DND-41 (cell line): ENCODE measurements at regions not wholly inside any gene's neighbourhood (a gene's known extent, or its start where the extent isn't known, plus 50 kb on each side); places are given as distances from the start of the nearest gene placed in this dataset.

ENCODE experiments used
- ATAC-seq: fragments of 200-7000 bp; cut with Tn5 transposase; 3 replicates; pipeline ENCODE4 v1.9.1; 2021; ENCODE audit warnings: low read depth; ENCODE audit not compliant: insufficient read depth
- DNase-seq: peaks from one replicate; pipeline ENCODE4 v3.0.0-alpha.2; 2020
- H2AFZ ChIP-seq: 2 replicates; pipeline ENCODE4 v1.6.0; 2012; ENCODE audit warnings: low read depth, low read length
- H3K27ac ChIP-seq: 2 replicates; pipeline ENCODE4 v1.5.1; 2012; ENCODE audit warnings: low read length, inconsistent platforms
- H3K27me3 ChIP-seq: fragments of 200-600 bp; sonication (generic); 2 replicates; pipeline ENCODE4 v1.6.0; 2012; ENCODE audit warnings: low read length, mild to moderate bottlenecking, inconsistent platforms; ENCODE audit not compliant: insufficient read depth, poor library complexity
- H3K36me3 ChIP-seq: 2 replicates; pipeline ENCODE4 v1.5.1; 2012; ENCODE audit warnings: low read length, inconsistent platforms; ENCODE audit not compliant: insufficient read depth
- H3K4me1 ChIP-seq: 2 replicates; pipeline ENCODE4 v1.5.1; 2012; ENCODE audit warnings: mild to moderate bottlenecking, low read length; ENCODE audit not compliant: insufficient read depth
- H3K4me2 ChIP-seq: 2 replicates; pipeline ENCODE4 v1.6.0; 2012; ENCODE audit warnings: mild to moderate bottlenecking, moderate library complexity, low read length, inconsistent platforms; ENCODE audit not compliant: insufficient read depth
- H3K4me3 ChIP-seq, 2 experiments: fragments of 200-600 bp in 1 of 2; shearing (Covaris generic) in 1 of 2; 2 replicates each; pipeline ENCODE4 v1.5.1; 2012 to 2016; ENCODE audit warnings: inconsistent platforms in 2 of 2, low read length in 2 of 2, mild to moderate bottlenecking in 2 of 2, low read depth in 1 of 2, moderate library complexity in 1 of 2
- H3K79me2 ChIP-seq: 2 replicates; pipeline ENCODE4 v1.6.0; 2012; ENCODE audit warnings: low read length, inconsistent platforms; ENCODE audit not compliant: insufficient read depth
- H3K9ac ChIP-seq: 2 replicates; pipeline ENCODE4 v1.6.0; 2012; ENCODE audit warnings: low read depth, mild to moderate bottlenecking, inconsistent platforms, low read length, moderate library complexity
- H3K9me3 ChIP-seq: 2 replicates; pipeline ENCODE4 v1.5.1; 2012; ENCODE audit warnings: low read length, moderate library complexity, mild to moderate bottlenecking, inconsistent platforms; ENCODE audit not compliant: insufficient read depth, severe bottlenecking
- H4K20me1 ChIP-seq: 2 replicates; pipeline ENCODE4 v1.6.0; 2012; ENCODE audit warnings: low read length; ENCODE audit not compliant: insufficient read depth
- EZH2 ChIP-seq: IDR thresholded peaks from 3 replicates; pipeline ENCODE4 v1.6.1; 2012; ENCODE audit warnings: borderline replicate concordance, low read depth, mild to moderate bottlenecking, moderate library complexity, low read length, inconsistent platforms; ENCODE audit not compliant: severe bottlenecking
- TF ChIP-seq, protein P1 (sequence below): IDR thresholded peaks from 2 replicates; pipeline ENCODE4 v1.5.1; 2012; ENCODE audit warnings: borderline replicate concordance, low read length, moderate library complexity, mild to moderate bottlenecking; ENCODE audit not compliant: poor library complexity, severe bottlenecking; ENCODE audit errors: extremely low read depth

DNA sequence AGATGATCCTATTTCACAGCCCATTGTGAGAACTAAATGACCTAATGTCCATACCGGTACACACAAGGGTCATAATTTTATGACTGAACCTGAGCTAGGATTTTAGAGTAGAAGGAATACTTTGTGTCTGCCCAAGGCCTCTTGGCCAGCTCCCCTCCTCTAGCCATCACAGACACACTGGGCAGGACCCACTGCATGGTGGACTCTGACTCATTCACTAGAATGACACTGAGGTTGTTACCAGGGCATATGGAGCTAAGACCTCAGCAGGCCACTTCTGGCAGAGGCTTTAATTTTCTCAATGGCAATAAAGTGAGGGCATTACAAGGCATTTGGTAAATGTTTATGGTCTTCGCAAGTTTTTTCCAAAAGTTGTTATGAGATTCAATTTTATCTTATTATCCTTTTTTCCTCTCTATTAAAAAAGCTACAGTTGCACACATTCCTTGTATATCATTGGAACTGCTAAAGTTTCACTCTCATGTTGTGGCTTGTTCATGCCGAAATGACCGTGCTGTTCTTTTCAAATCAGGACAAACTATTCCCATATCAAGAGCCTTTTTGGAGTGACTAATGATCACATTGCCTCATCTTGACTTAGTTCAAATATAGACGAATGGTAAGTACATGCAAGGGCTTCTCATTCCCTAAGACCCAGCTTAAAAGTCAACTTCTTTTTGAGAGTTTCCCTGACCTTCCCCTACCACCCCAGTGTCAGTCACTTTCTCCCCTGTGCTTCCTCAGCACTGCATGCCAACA lies 595.7 kb downstream of the ACTL7B start:
- ATAC-seq, result no peak
- H2AFZ ChIP-seq, result no peak overlapping the region
- no peak overlapping the region for H3K4me2 ChIP-seq
- no peaks in the 10 kb centered on the region for H4K20me1 ChIP-seq
- no peaks in the 10 kb centered on the region for H3K9me3 ChIP-seq
- H3K4me1 ChIP-seq, result no peaks in the 10 kb centered on the region
- no peak for DNase-seq
- TF ChIP-seq, protein P1, sequence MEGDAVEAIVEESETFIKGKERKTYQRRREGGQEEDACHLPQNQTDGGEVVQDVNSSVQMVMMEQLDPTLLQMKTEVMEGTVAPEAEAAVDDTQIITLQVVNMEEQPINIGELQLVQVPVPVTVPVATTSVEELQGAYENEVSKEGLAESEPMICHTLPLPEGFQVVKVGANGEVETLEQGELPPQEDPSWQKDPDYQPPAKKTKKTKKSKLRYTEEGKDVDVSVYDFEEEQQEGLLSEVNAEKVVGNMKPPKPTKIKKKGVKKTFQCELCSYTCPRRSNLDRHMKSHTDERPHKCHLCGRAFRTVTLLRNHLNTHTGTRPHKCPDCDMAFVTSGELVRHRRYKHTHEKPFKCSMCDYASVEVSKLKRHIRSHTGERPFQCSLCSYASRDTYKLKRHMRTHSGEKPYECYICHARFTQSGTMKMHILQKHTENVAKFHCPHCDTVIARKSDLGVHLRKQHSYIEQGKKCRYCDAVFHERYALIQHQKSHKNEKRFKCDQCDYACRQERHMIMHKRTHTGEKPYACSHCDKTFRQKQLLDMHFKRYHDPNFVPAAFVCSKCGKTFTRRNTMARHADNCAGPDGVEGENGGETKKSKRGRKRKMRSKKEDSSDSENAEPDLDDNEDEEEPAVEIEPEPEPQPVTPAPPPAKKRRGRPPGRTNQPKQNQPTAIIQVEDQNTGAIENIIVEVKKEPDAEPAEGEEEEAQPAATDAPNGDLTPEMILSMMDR, result no peak
- TF ChIP-seq EZH2, result no peak
- H3K27me3 ChIP-seq, result no peaks in the 10 kb centered on the region
- no peak overlapping the region for H3K4me3 ChIP-seq
- H3K79me2 ChIP-seq, result no peaks in the 10 kb centered on the region
- no peak overlapping the region for H3K27ac ChIP-seq
- no peak overlapping the region for H3K9ac ChIP-seq
- no peaks in the 10 kb centered on the region for H3K36me3 ChIP-seq

DNA sequence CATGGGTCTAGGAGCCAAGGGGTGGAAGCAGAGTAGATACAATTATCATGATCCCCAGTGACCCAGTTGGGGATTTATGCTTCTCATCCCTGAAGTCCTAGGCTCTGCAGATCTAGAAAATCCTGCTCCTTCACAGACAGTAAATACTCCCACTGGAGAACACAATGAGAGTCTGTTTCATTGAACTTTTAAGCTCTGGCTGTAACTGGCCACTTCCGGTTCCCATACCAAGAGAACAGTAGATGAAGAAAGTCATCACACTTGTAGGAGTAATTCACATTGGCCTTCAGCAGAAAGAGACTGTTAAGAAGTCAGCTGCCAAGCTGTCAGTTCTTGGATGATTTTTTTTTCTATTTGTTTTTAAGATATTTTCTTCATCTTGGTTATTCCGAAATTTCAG lies 597.1 kb downstream of the ACTL7B start:
- Histone ChIP-seq H3K4me2 (no peak overlapping the region), H3K4me1 (no peaks in the 10 kb centered on the region), H3K27me3 (no peaks in the 10 kb centered on the region), H3K9ac (no peak overlapping the region), H4K20me1 (no peaks in the 10 kb centered on the region), H3K36me3 (no peaks in the 10 kb centered on the region), H3K4me3 (no peak overlapping the region), H3K79me2 (no peaks in the 10 kb centered on the region), H2AFZ (no peak overlapping the region), H3K27ac (no peak overlapping the region), H3K9me3 (no peaks in the 10 kb centered on the region)
- DNase-seq, result no peak
- TF ChIP-seq, protein P1, result no peak
- TF ChIP-seq EZH2, result no peak
- ATAC-seq, result no peak

DNA sequence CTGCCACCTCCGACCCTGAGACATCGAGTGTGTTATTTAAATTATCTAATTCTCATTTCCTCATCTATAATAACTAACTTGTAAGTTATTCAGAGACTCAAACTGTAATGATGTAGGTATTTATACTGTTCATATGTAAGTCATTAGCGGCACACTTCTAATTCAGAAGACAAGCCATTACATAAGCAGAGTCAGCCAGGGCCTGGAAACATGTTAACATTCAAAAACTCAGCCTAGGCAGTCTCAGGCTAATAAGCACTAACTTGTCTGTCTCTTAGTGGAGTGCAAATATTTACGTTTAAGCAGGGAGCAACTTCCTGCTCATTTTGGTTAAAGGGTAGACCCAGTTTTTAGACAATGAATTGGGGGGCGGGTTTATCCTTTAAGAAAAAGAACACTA lies 598.4 kb downstream of the ACTL7B start:
- no peak overlapping the region for H3K27ac ChIP-seq
- no peaks in the 10 kb centered on the region for H3K36me3 ChIP-seq
- TF ChIP-seq, protein P1, result no peak
- no peak for TF ChIP-seq EZH2
- H3K79me2 ChIP-seq, result no peaks in the 10 kb centered on the region
- no peak overlapping the region for H3K9ac ChIP-seq
- no peaks in the 10 kb centered on the region for H4K20me1 ChIP-seq
- H3K4me3 ChIP-seq, result no peak overlapping the region
- no peak for DNase-seq
- no peak overlapping the region for H2AFZ ChIP-seq
- H3K27me3 ChIP-seq, result no peaks in the 10 kb centered on the region
- no peak overlapping the region for H3K4me2 ChIP-seq
- no peaks in the 10 kb centered on the region for H3K9me3 ChIP-seq
- no peak for ATAC-seq
- no peaks in the 10 kb centered on the region for H3K4me1 ChIP-seq
